Mononuclear cell (primary cell): ENCODE measurements at regions not wholly inside any gene's neighbourhood (a gene's known extent, or its start where the extent isn't known, plus 50 kb on each side); places are given as distances from the start of the nearest gene placed in this dataset.

Experiments used
- H3K27me3 ChIP-seq: 2 replicates; pipeline ENCODE4 v1.6.0; 2011; ENCODE audit warnings: low read length, control low read depth; ENCODE audit not compliant: insufficient read depth
- H3K4me1 ChIP-seq: 2 replicates; pipeline ENCODE4 v1.5.1; 2011; ENCODE audit warnings: mild to moderate bottlenecking, low read length, control low read depth; ENCODE audit not compliant: insufficient read depth
- H3K4me3 ChIP-seq: 2 replicates; pipeline ENCODE4 v1.5.1; 2011; ENCODE audit warnings: mild to moderate bottlenecking, low read length, moderate library complexity
- H3K9me3 ChIP-seq: 2 replicates; pipeline ENCODE4 v1.5.1; 2011; ENCODE audit warnings: low read depth, mild to moderate bottlenecking, control low read depth, low read length

GRCh38 chr1:29743264-29743663 lies 506.9 kb downstream of the PTPRU start:
- Histone ChIP-seq H3K4me3 (no peak overlapping the region), H3K27me3 (no peaks in the 10 kb centered on the region), H3K9me3 (no peaks in the 10 kb centered on the region), H3K4me1 (no peaks in the 10 kb centered on the region)

GRCh38 chr1:29739176-29739575 lies 502.9 kb downstream of the PTPRU start:
- H3K27me3 ChIP-seq, result no peaks in the 10 kb centered on the region
- H3K4me3 ChIP-seq, result no peak overlapping the region
- no peaks in the 10 kb centered on the region for H3K4me1 ChIP-seq
- no peaks in the 10 kb centered on the region for H3K9me3 ChIP-seq

GRCh38 chr1:29736582-29737188 lies 500.4 kb downstream of the PTPRU start:
- no peaks in the 10 kb centered on the region for H3K9me3 ChIP-seq
- H3K4me3 ChIP-seq, result no peak overlapping the region
- peaks cover 12% of the 10 kb centered on the region for H3K4me1 ChIP-seq
- no peaks in the 10 kb centered on the region for H3K27me3 ChIP-seq

- no peaks in the 10 kb centered on the region for H3K27me3 ChIP-seq
- no peaks in the 10 kb centered on the region for H3K9me3 ChIP-seq
- no peak overlapping the region for H3K4me3 ChIP-seq
- peaks cover 12% of the 10 kb centered on the region for H3K4me1 ChIP-seq
Observed at GRCh38 chr1:29732453-29732852, 496.1 kb downstream of the PTPRU start.

- H3K27me3 ChIP-seq, result no peaks in the 10 kb centered on the region
- H3K4me3 ChIP-seq, result no peak overlapping the region
- peaks cover 12% of the 10 kb centered on the region for H3K4me1 ChIP-seq
- no peaks in the 10 kb centered on the region for H3K9me3 ChIP-seq
Observed at GRCh38 chr1:29730623-29731022, 494.3 kb downstream of the PTPRU start.

- H3K4me1 ChIP-seq, result peaks cover 12% of the 10 kb centered on the region
- H3K4me3 ChIP-seq, result no peak overlapping the region
- no peaks in the 10 kb centered on the region for H3K27me3 ChIP-seq
- no peaks in the 10 kb centered on the region for H3K9me3 ChIP-seq
Observed at GRCh38 chr1:29729281-29729680, 493.0 kb downstream of the PTPRU start.

GRCh38 chr1:29728703-29729102 lies 492.4 kb downstream of the PTPRU start:
- H3K27me3 ChIP-seq, result no peaks in the 10 kb centered on the region
- H3K4me3 ChIP-seq, result no peak overlapping the region
- H3K4me1 ChIP-seq, result peaks cover 12% of the 10 kb centered on the region
- no peaks in the 10 kb centered on the region for H3K9me3 ChIP-seq

GRCh38 chr1:29725262-29725661 lies 488.9 kb downstream of the PTPRU start:
- Histone ChIP-seq H3K27me3 (no peaks in the 10 kb centered on the region), H3K4me1 (no peaks in the 10 kb centered on the region), H3K4me3 (no peak overlapping the region), H3K9me3 (no peaks in the 10 kb centered on the region)

GRCh38 chr1:29722598-29722997 lies 486.3 kb downstream of the PTPRU start:
- H3K9me3 ChIP-seq, result no peaks in the 10 kb centered on the region
- H3K4me1 ChIP-seq, result no peaks in the 10 kb centered on the region
- no peaks in the 10 kb centered on the region for H3K27me3 ChIP-seq
- H3K4me3 ChIP-seq, result no peak overlapping the region

- Histone ChIP-seq H3K4me3 (no peak overlapping the region), H3K9me3 (no peaks in the 10 kb centered on the region), H3K27me3 (no peaks in the 10 kb centered on the region), H3K4me1 (peaks cover 4% of the 10 kb centered on the region)
Observed at GRCh38 chr1:29719253-29719652, 482.9 kb downstream of the PTPRU start.

GRCh38 chr1:29718791-29719190 lies 482.5 kb downstream of the PTPRU start:
- no peaks in the 10 kb centered on the region for H3K27me3 ChIP-seq
- H3K4me3 ChIP-seq, result no peak overlapping the region
- H3K9me3 ChIP-seq, result no peaks in the 10 kb centered on the region
- H3K4me1 ChIP-seq, result peaks cover 7% of the 10 kb centered on the region

- Histone ChIP-seq H3K4me3 (no peak overlapping the region), H3K4me1 (peaks cover 23% of the 10 kb centered on the region)
Observed at GRCh38 chr1:29716306-29716705, 480.0 kb downstream of the PTPRU start.

GRCh38 chr1:29713857-29714256 lies 477.5 kb downstream of the PTPRU start:
- no peaks in the 10 kb centered on the region for H3K9me3 ChIP-seq
- no peak overlapping the region for H3K4me3 ChIP-seq
- H3K27me3 ChIP-seq, result no peaks in the 10 kb centered on the region
- H3K4me1 ChIP-seq, result peaks cover 45% of the 10 kb centered on the region

More at GRCh38 chr1:29716306-29716705, 480.0 kb downstream of the PTPRU start:
- Histone ChIP-seq H3K27me3 (no peaks in the 10 kb centered on the region), H3K9me3 (no peaks in the 10 kb centered on the region)

- Histone ChIP-seq H3K4me3 (no peak overlapping the region), H3K27me3 (no peaks in the 10 kb centered on the region), H3K9me3 (no peaks in the 10 kb centered on the region), H3K4me1 (peaks cover 55% of the 10 kb centered on the region)
Observed at GRCh38 chr1:29712801-29713200, 476.5 kb downstream of the PTPRU start.

GRCh38 chr1:29712284-29712651 lies 475.9 kb downstream of the PTPRU start:
- no peaks in the 10 kb centered on the region for H3K9me3 ChIP-seq
- peaks cover 56% of the 10 kb centered on the region for H3K4me1 ChIP-seq
- H3K4me3 ChIP-seq, result no peak overlapping the region
- H3K27me3 ChIP-seq, result no peaks in the 10 kb centered on the region

GRCh38 chr1:29711582-29712283 lies 475.4 kb downstream of the PTPRU start:
- no peaks in the 10 kb centered on the region for H3K27me3 ChIP-seq
- no peak overlapping the region for H3K4me3 ChIP-seq
- H3K9me3 ChIP-seq, result no peaks in the 10 kb centered on the region
- peaks cover 56% of the 10 kb centered on the region for H3K4me1 ChIP-seq
